NCI-H510A treated with DMSO at 0.1 percent for 48 hours (cell line): ENCODE measurements at regions not wholly inside any gene's neighbourhood (a gene's known extent, or its start where the extent isn't known, plus 50 kb on each side); places are given as distances from the start of the nearest gene placed in this dataset.

Experiments used
- DNase-seq: peaks from one replicate; lab custom pipeline; 2025; lab: John Stamatoyannopoulos, UW

- no peak for DNase-seq
Measured at GRCh38 chr5:125176005-125176390, 429.6 kb upstream of the ZNF608 start.

DNA sequence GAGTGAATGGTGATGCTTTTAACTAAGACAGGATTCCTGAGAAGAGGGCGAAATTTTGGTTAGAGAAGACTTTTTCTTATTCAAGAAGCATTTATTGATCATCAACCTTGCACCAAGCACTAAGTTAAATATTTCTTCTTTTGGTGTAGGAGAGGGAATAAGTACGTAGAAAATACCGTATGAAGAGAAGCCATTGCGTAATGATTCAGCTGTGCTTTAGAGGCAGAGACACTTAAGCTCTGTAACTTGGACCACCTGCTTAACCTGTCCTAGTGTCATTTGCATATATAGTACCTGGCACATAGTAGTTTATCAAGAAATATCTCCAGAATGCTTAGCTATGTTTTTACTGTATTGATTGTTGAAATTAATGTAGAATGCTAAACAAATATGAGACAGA lies 430.9 kb upstream of the ZNF608 start:
- no peak for DNase-seq

DNA sequence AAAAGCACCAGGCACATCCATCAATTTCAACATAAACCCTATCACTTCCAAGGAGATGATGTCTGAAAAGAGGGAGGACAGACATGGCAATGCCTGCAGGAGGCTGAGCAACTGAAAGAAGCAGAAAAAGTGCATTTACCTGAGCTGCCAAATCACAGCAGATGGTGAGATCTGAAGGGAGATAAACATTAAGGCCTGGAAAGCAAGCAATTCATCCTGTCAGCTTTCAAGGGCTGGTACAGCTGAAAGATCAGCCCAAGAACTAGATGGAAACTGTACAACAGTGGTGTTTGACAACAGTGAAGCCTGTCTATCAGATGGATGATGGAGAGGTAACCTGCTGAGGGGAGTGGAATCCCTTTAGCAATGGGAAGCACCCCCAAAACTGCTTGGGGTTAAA lies 433.2 kb upstream of the ZNF608 start:
- no peak for DNase-seq

DNA sequence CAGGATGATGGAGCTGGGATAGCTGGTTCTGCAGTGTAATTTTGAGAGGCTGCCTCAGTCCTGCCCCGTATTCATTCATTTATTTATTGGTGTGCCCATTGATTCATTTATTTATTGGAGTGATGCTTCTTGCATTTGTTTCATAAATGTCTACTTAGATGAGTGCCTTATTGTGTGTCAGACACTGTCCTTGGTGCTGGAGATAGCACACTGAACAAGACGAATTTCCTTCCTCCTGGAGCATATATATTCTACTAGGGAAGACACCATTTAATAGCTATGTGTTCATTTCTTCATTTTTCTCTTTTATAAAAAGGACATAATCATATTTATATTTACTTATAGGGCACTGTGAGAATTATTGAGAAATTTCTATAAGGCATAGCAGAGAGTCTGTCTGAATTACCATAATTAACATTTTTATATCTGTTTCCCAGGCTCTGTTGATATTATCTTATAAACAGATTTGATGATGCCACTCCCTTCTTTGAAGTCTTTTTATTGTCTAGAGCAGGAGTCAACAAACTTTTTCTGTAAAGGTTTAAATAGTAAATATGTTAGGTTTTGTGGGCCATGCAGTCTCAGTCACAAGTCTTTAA lies 433.9 kb upstream of the ZNF608 start:
- DNase-seq, result no peak

DNA sequence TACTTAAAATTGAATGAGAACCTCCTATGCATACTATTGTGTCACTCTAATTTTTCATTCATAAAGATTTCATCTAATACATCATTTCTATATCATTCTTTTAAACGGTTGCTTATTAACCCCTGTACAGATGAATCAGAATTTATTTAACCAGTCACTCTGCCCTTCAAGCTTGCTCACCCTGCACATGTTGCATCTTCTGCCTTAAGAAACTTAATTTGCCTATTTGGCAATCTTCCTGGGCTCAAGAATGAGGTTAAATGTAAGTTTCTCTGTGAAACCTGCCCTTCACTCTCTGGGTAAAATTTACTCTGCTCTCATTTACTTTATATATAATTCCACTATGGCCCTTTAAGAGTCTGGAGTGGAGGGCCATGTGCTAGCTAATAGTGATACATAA lies 434.7 kb upstream of the ZNF608 start:
- no peak for DNase-seq

DNA sequence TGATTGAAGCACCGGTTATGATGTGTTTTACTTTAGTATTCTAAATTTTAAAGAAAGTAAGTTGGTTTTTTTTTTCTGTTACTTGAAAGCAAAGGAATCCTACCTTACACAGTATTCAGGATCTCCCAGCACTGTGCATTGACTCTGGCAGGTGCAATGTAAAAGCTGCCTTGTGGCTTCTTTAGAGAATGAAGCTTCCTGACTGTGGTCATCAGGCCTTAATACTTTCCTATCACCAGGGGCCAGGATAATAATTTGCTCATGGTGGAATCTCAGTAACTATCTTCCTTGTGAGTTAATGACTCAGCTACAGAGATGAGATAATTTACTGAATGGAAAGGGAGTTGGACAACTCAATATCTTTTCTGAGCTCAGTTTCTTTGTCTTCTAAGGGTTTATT lies 435.5 kb upstream of the ZNF608 start:
- no peak for DNase-seq

DNA sequence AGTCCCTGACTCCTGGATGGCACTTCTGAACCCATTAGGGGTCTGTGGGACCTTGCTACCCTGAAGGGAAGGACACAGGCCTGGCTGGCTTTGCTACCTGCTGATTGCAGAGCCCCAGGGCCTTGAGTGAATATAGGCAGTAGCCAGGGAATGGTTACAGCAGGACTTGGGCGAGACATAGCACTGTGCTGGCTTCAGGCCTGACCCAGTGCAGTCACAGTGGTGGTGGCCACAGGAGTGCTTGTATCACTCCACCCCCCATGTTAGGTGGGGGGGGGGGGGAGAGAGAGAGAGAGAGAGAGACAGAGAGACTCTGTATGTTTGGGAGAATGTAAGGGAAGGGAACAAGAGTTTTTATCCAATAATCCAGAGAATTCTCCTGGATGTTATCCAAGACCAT lies 439.3 kb upstream of the ZNF608 start:
- DNase-seq, result no peak

GRCh38 chr5:125186911-125187375 lies 440.5 kb upstream of the ZNF608 start:
- no peak for DNase-seq

DNA sequence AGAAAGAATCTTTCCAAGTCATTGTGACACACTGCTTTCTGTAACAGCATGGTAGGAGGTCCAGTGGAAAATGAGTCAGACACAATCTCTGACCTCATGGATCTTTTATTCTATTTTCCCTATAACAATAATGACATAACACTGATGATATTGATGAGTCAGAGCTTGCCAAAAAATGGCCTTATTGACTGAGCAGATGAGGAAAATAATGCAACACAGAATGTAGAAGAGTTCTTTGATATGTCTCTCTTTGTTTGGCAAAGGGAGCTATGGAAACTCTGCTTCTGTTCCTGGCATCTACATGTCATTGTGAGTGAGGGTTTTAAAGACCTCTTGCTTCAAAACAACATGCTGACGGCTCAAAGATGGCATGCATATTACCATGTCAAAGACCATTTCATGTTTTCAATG lies 443.1 kb upstream of the ZNF608 start:
- DNase-seq, result no peak

GRCh38 chr5:125190232-125191087 lies 444.0 kb upstream of the ZNF608 start:
- DNase-seq, result peak; percentile 6

GRCh38 chr5:125194883-125195282 lies 448.4 kb upstream of the ZNF608 start:
- DNase-seq, result no peak

GRCh38 chr5:125196481-125197111 lies 450.2 kb upstream of the ZNF608 start:
- no peak for DNase-seq

DNA sequence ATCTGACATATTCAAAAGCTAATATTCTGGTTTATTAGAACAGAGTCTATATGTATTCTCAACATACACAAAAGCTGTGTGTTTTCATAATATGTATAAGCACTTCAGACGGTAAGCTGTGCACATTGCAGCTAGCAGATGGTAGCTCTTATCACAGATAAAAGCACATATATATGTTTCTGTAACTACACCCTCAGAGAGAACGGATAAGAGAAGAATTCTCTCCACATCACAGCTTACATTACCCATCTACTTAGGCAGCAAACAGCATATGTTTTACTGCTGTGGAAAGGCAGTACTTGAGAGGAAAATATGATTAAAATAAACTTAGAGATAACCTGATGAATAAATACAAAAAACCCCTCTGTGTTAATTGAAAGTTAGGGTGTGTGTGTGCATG lies 450.9 kb upstream of the ZNF608 start:
- DNase-seq, result no peak

GRCh38 chr5:125198270-125198974 lies 452.0 kb upstream of the ZNF608 start:
- peak; percentile 79 for DNase-seq

DNA sequence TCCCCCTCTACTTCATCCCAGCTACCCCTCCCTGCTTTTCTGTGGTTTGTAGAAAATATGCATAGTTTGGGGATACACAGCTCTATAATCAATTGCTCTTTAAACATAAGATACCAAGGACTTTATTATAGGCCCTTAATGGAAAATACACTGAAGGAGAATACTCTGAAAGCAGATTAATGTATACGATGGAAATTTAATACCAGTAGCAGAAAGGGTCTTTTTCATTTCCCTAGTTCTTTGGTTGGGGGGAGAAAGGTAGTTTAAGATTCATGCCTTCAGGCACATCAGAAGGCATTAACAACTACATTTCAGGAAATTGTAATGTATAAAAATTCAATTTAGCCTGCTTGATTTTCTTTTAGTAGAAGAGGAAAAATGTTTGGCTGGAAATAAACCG lies 452.9 kb upstream of the ZNF608 start:
- no peak for DNase-seq

DNA sequence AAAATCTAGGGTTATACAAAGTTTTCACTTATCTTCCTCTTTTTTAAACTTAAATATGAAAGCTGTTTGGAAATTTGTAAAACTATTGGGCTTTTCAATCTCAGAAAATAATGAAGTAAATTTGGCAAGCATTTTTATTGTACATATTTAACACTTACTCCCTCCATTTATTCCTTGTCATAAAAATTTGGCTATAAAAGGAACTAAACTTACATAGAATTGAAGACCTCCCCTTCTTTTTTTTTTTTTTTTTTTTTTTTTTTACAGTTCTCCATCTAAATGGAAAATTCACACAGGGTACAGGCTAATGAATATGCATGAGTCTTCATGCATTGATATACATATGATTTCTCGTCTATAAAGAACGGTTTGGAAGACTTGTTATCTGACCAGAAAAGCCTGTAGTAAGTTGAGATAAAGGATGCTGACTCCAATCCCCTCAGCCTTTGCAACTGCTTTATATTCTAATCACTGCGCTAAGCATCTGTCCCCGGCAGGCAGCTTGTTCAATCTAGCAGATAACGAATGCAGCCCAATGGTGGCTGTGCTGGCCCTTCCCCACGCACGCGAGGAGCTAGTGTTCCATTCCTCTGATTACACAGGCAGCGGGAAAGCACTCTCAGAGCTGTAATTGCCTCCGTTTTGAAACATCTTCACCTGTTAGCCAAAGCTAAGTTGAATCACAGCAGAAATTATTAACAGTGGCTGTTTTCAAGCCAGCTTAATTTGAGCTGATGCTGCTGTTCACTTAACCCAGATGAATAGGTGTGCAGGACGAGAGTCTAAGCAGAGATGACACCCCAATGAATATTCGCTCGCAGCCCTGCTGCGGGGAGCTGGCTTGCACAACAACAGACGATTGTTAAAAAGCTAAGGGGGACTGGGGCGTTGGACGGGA lies 453.8 kb upstream of the ZNF608 start:
- DNase-seq, result no peak

DNA sequence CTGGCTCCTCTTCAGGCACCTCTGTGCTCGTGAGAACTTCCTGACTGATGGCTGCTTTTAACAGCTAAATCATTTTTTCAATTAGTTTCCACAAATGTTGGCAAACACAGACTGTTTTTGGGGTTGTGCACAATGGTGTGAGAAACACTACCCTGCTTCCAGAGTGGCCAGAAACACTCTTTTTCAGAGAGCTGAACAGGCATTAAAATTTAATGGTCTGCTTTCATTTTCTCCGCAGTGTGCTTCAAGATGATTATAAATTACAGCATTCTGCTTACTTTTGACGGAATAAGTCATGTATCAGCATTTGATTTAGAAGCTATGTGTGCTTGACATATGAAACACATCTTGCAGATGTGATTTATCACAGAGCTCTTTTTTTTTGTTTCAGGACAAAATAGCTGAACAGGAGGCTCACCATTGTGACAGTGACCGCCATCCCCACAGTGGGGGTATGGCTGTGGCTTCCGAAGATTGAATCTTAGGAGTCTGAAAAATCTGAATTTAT lies 454.5 kb upstream of the ZNF608 start:
- DNase-seq, result no peak

DNA sequence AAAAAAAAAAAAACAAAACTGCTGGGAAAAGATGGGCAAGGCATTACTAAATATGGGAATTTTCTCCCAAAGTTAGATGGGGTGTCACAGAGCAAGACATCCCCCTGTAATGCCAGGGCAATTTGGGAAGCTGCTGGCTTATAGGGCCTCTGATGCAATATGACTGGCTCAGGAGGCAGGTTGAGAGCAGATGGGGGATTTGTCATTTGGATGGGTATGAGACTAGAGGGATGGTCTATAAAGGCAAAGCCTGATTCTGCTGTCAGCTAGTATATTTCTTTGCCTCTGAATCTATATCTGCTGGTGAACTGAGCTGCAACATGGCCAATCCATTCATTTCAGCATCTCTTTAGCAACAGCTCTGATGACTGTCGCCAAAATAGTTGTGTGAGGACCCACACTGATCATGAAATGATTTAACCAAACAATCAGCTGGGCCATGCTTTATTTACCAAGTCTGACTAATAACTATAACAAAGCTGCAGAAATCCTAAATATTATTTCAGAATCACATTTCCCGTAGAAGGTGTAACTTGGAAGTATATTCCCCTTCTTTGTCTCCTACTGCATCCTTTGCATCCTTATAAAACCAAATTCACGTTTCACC lies 455.1 kb upstream of the ZNF608 start:
- DNase-seq, result no peak

DNA sequence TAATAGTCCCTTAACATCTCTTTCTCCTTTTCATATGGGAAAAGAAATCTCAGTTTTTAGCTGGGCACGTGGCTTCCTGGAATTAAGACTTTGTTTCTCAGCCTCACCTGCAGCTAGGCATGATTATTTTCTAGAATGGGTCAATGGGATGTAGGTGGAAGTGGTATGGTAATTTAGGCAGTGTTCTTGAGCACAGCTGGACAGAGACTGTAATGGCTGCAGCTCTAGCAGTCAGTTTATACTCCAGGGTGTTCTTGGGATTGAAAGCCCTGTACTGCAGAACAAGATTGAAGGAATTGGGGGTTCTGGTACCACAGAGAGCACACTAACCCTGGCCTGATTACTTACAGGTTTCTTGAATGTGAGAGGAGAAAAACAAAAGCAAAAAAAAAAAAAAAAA lies 455.9 kb upstream of the ZNF608 start:
- DNase-seq, result no peak

GRCh38 chr5:125202871-125203438 lies 456.5 kb upstream of the ZNF608 start:
- no peak for DNase-seq

GRCh38 chr5:125203912-125204311 lies 457.5 kb upstream of the ZNF608 start:
- DNase-seq, result no peak
